ENCODE measurements at regions not wholly inside any gene's neighbourhood (a gene's known extent, or its start where the extent isn't known, plus 50 kb on each side); places are given as distances from the start of the nearest gene placed in this dataset.

DNA sequence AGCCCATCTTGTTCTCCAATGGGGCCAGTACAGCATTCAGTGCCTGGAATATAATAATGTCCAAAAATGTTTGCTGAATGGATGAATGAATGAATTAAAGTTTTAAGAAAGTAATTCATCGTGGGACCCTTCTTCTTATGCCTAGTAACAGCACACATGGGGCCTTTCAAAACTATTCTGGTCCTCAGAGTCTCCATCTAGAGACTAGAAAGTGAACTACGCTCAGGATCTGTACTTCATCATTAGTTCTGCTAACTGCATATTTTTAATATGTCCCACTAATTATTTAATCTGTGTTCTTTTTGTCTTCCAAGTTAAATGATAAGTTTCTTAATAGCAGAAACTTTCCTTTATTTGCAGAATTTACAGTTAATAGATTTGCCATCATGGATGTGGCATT, 172.5 kb downstream of the SMAD2 start:
- DNase-seq (ENCODE audit: low spot score) = no peak

DNA sequence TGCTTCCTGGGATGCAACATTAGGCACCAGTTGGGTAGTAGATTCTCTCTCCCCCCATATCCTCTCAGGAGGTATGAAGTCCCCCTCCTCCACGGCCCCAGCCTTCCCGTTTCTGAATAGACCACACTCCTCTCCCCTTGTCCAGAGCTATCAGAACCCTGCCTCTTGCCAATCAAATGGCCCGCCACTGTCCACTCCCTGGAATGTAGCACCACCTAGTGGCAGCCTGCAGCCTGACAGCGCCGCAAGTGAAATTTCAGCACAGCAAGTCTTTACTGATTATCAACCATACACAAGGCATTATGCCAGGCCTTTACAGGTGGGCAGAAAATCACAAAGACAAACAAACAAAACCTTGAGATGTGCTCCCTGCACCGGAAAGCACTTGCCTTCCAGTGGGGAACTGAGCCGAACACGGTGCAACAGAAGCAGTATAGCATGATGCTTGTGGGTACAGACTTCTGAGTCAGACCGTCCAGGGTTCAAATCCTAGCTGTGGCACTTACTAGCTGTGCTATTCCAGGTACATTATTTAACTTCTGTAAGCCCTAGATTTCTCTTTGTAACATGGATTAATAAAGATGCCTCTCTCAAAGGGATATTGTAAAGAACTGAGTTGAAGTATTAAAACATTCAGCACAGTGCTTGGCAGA, 174.0 kb downstream of the SMAD2 start:
- DNase-seq (ENCODE audit: low spot score) = peak; percentile 70

DNA sequence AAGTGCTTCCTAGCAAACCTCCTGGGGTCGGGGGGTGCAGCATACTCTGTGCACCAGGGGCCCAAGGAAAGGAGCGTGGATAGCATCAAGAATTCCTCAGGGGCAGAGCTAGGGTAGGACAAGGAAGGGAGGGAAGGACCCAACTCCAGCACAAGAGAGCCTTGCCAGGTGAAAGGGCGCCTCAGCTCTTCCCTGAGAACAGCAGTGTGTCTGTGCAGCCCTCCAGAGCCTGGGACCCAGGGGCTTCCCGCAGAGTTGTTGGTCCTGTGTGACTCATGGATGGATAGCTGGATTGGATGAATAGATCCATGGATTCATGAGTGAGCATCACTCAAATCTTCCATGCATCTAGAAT, 175.4 kb downstream of the SMAD2 start:
- no peak for DNase-seq (ENCODE audit: low spot score)

DNA sequence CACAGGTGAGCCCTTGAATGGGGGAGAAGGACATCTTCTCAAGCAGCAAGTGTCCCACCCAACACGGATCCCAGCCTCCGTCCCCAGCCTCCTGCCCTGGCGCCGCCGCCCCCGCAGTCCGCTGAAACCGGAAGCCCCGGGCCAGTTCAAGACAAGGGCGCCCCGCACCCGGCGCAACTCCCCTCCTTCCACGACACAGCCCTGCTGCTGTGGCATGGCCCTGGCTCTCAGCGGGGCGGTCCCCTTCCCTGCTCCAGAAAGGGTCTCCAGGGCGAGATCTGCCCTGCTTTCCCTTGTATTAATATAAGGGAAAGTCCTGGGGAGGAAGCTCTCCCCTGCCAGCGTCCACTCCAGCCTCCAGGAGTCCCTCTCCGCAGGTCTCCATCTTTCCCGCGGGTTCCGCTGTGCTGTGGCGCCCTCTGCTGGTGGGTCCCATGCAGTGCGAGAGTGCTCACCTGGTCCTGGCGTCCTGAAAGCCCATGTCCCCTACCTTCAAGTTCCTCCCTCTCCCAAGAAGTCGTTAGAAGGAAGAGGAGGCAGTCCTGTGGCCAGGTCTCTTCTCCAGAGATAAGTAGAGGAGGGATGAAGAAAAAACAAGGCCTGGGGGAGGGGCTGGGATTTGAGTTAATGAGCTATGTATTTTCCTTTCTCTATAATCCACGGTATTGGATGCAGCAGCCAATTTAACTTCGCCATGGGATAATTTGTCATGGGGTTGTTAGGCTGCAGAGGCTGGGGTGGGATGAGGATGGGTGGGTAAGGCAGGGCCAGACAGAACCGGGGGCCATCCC, 176.0 kb downstream of the SMAD2 start:
- peak; percentile 57 for DNase-seq (ENCODE audit: low spot score)

DNA sequence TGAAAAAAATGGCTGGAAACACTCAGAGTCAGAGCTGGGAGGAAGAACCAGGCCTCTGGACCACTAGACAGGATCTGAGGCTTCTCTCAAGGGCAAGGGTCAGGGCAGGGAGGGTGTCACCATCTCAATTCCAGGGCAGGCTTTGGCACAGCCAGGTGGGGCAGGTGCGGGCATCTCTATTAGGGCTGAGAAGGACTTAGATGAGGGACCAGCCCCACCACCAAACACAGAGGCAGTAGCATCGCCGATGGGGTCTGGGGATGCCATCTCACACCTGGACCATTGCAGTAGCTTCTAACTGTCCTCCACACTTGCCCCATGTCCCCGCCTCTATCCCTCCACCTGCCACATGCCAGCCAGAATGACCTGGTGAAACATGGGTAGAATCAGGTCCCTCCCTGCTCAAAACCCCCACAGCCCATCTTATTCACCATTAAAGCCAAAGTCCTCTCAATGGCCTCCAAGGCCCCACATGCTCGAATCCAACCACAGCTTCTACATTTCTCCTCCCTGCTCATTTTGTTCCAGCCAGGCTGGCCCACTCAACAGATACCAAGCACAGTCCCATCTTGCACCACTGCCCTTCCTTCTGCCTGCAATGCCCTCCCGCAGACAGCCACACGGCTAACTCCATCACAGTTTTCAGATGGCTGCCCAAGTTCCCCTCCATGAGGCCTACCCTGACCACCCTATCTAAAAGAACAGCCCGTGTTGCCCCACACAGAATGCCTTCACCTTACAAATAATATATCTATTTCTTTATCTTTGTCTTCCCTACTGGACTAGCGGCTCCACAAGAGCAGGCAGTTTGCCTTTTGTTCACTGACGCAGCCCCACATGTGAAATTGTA, 177.4 kb downstream of the SMAD2 start:
- DNase-seq (ENCODE audit: low spot score) = no peak

DNA sequence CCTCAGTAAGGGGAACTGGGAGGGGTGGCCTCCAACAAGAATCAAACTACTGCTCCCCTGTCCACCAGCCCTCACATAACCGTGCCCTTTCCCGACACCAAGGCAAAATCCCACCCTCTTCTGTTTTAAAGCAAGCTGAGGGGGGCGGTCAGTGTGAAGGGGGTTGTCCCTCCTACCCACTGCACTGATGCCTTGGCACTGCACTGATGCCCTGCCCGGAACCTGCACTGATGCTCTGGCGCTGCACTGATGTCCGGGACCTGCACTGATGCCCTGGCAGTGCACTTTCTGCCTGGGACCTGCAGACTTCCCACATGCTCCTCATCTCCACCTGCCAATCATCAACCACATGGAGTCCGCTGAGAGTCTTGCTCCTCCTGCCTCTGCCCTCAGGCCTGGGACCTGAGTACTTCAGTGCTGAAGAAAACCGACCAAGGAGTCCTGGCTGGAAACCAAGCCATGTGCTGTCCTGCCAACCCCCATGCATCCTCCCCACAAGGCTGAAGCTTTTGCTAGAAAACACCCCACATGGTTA, 179.5 kb downstream of the SMAD2 start:
- DNase-seq (ENCODE audit: low spot score) = no peak

DNA sequence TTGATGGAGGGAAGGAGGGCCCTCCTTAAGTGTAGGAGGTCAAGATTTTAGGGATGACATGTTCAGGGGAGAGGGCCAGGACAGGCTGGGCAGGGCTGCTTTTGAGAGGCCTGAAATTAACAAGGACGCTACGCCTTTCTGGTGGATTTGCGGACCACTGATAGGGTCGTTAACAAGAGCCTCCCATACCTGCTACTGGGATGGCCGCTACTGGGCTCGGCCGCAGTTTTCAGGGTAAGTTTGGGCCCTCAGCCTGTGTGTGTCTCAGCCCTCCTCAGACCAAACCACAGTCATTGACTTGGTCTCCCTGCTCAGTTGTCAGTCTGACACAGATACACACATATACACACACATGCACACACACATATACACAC, 180.9 kb downstream of the SMAD2 start:
- DNase-seq (ENCODE audit: low spot score) = no peak

DNA sequence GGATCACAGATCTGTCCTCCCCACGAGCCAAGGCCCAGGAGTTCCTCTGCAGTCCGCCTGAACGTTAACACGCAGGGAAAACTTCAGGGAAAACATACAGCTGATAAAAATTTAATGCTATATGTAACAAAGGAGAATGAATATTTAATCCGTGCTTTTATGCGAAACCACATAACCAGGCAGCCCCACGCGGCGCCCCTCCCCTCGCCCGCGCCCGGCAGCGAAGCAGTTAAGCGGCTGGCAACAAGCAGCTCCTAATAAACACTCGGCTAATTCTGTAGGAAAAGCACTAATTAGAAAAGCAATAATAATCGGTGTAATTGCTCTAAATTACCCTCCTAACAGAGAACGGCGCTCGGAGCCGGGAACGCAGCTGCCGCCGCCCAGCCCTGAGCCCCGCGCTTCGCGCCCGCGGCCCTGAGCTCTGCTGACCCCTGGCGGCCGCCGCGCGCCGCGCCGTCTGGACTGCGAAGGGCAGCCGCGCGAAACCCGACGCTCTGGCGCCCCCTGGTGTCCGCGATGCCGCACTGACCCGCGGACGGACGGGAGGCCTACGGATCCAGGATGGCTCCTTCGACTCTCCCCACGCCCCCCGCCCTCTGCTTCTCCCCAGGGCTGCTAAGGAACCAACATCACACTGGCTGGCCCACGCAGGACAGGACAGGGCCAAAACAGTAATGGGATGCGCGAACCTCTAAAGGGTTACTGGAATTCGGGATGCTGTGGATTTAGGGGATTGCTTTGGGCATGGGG, 181.4 kb downstream of the SMAD2 start:
- peak; percentile 95 for DNase-seq (ENCODE audit: low spot score)

DNA sequence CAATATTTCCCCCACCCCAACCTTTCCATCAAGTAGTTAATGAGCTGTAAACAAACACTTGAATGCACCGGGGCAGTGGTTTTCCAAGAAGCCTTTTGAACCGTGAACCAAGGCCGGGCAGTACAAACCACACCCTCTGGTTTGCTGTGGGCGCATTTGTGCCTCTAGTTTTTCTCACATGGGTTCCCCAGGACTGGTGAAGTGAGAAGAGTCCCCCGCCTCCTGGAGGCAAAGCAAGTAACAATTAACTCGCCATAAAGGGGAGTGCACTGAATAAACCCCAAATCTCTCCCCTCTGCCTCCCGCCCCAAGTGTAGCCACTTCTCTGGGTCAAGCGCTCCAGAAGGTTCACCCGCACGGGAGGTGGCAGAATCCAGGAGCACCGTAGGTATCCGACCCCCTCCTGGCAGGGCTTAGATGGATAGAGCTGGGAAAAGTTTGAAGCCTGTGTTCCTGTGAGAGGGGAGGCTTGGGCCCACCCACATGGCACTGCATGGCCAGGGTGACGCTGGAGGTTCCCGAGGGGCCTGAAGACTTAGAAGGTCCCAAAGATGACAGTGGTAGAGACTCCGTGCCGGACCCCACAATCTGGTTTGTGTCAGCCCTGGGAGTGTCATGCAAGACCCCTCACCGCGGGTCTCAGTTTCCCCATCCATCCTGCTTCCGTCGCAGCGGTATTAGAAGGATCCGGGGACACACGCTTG, 182.2 kb downstream of the SMAD2 start:
- no peak for DNase-seq (ENCODE audit: low spot score)

DNA sequence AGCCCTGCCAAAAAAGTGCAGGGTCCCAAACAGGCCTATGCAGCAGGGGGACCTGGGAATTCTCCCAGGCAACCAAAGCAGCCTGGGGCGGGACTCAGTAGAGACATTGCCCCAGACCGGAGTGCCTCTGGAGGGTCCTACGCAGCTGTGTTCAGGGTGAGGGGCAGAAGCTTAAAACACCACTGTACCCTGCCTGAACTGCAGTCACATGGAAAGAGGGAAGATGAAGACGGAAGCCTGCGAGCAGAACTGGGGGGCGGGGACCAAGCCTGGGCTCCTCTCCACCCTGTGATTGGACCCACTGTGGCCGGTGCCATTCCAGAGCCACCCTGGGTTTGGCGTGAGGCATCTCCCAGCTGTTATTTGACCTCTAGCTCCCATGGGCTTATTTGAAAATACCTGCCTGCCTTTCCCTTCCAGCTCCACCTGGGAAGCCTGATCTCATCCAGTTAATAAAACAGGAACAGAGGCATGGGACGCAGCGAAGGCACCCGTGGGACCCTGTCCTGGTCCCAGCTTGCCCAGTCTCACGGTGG, 183.1 kb downstream of the SMAD2 start:
- no peak for DNase-seq (ENCODE audit: low spot score)

DNA sequence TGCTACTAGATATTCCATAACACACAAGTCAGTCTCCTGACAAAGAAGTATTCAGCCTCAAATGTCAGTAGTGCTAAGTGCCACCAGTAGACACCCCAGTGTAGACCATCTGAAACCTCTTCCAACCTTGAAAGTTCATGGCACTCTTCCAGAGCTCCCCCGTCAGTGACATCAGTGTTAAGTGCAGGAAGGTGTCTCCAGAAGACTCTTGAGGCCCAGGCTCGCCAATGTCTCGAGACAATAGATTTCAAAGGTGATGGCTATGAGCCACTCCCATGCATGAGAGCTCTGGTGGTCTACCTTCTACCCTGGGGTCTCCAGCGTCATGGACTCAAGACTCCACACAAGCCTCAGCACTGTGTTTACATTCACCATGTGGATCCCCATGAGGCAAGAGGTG, 183.8 kb downstream of the SMAD2 start:
- no peak for DNase-seq (ENCODE audit: low spot score)

DNA sequence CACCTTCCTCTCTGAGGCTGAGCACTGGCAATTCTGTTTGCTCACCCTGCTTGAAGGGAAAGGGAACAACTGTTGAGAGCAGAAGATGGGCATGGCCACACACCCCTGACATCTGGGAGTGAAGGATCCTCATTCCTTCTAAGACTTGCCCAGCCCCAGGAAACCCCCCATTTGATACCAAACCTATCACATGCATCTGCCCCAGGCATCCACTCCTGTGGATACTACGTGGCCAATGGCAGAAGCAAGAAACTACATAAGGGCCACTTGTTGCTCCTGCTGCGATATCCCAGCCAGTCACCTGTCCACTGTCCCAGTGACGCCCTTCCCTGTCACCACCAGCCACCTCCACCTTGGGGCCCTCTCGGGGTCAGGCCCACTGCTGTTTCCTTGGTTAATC, 185.2 kb downstream of the SMAD2 start:
- no peak for DNase-seq (ENCODE audit: low spot score)

DNA sequence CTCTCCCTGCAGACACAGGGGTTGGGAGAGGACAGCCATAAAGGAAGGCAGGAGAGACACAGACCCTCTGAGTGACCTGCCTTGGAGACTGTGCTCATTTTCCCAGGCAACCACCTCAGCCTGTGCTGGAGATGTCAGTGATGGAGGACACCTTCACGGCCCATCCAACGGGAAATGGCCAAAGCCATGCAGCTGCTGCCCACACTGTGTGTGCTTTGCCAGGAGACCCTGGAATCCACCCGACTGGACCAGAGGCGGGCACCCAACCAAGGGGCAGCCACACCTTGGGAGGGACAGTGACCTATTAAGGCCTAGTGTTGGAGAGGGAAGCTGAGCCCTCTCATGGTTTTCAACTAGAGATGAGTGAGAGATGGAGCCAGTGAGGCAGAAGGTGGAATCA, 192.5 kb downstream of the SMAD2 start:
- DNase-seq (ENCODE audit: low spot score) = no peak

DNA sequence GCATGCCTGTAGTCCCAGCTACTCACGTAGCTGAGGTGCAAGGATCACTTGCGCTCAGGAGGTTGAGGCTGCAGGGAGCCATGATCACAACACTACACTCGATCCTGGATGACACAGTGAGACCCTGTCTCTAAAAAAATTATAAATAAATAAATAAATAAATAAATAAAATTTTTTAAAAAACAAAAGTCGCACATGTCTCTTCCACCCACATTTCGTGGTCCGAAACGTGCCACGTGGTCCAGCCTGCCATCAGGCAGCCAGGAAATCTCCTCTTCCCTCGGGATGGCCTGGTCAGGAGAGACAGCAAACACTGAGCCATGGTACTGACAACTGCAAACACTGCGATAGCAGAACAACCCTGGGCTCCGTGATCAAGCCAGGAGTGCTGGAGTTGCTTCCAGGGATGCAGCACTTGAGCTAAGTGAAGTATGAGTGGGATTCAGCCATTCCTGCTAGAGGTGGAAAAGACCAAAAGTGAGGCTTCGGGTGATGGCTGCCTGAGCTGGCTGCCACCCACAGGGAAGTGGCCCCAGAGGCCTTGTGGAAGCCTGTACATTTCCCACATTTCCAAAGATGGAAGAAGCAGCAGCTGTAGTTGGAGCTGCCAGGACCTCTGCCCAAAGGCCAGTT, 193.1 kb downstream of the SMAD2 start:
- DNase-seq (ENCODE audit: low spot score) = no peak

DNA sequence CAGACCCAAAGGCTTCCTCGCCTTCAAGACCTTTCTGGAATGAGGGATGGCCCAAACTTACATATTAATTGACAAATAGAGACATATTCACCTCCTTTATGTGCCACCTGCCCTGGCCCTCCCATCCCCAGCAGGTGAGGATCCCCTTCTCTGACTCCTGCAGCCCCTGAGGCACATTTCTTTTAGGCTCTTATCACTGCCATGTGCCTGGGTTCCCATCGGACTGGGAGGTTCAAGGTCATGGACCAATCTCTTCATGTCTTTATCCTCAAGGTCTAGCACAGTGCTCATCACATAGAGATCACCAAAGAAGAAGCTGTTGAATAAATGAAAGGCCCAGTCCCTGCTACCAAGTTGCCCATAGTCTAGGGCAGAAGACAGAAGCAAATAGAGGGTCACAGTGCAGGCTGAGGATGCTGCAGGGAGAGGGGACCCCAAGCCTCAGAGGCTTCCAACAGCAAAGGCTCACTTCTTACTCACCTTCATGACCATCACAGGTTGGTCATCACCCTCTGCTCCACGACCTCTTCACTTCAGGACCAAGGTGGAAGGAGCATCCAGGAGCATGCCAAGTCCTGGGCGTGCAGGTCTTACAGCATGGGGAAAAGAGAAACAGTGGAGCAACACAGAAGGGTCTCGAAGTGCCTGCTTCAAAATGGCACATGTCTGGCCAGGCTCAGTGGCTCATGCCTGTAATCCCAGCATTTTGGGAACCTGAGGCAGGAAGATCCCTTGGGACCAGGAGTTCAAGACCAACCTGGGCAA, 193.9 kb downstream of the SMAD2 start:
- no peak for DNase-seq (ENCODE audit: low spot score)

DNA sequence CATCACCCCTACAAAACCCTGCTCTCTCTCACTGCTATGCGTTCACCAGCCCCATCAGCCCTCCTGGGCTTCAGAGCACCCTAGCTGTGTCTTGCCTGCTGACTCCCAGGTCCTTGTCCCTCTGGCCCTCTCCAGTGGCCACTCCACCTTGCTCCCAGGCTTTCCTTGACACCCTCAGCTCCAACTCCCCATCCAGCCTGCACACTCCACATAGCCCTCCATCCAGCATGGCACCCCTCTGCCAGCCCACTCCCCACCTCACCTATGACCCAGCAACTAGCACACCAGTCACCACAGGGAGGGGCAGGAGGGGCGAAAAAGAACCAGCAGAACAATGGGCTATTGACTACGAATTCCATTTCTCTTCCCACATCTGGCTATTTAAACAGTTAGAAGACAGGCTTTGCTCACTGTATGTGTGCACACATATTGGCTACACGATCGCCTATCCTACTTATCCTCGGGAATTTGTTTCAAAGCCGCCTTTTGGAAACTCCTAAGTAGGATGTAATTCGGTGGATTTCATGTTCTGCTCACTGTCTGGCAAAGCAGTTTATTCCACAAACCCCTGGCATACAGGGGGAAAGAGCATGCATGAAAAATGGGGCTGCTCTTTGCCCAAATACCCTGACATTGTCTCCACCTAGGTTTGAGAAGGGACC, 195.3 kb downstream of the SMAD2 start:
- no peak for DNase-seq (ENCODE audit: low spot score)

DNA sequence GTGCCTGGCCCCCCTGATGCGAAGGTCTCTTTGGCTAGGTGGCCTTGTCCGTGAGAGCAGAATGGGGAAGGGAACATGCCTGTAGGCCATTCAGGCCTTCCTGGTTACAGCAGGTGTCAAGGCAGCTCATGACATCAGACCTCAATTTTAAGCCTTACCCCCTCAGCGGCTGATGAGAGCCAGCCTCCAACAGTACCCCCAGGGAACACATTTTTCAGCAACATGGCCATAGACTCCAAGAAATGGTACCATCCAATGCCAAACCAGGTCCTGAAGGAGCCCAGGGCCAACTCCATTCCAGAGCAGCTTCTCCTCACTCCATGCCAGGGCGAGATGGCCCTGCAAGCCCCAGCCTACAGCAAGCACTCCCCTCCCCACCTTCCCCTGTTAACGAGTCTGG, 199.2 kb downstream of the SMAD2 start:
- no peak for DNase-seq (ENCODE audit: low spot score)

DNA sequence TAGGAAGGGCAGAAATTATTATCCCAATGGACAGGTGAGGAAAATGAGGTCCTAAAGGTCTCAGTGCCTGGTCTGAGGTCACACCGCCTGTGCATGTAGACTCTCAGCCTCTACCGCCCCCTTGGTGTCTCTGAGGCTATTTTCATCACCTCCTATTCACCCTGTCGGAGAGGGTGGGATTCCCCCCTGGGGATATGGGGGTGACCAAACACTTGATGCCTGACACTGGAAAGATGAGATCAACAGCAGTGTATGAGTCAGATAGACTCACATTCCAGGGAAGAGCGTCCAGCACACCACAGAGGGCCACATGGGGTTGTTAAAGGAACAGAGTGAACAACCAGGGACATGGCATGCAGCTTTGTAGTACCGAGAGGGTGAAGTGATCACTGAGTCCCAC, 199.7 kb downstream of the SMAD2 start:
- no peak for DNase-seq (ENCODE audit: low spot score)

DNA sequence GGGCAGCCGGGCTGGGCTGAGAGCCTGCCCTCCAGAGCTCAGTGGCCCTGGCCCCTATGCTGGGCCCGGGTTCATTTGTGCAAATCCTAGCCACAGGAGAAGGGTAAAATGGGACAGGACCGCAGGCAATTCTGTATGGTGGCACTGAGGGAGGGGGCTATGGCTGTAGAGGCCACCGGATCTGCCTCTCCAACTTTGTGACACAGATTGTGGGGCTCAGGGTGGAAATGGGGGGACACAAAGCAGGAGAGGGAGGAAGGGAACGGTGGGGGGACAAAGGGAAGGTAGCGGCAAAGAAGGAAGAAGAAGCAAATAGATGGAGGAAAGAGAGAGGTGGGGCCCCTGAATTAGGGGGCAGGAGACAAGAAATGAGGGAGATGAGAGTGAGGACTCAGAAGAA, 201.1 kb downstream of the SMAD2 start:
- no peak for DNase-seq (ENCODE audit: low spot score)
